K562 (cell line): ENCODE measurements at regions not wholly inside any gene's neighbourhood (a gene's known extent, or its start where the extent isn't known, plus 50 kb on each side); places are given as distances from the start of the nearest gene placed in this dataset.

Source experiments
- ATAC-seq: fragments of 200-7000 bp; cut with Tn5 transposase; 3 replicates; pipeline ENCODE4 v1.9.1; 2020; ENCODE audit warnings: moderate library complexity
- BruUV-seq: library from RNA; stranded (reverse); fragments of 400-500 nt; replicated peaks from 2 replicates; lab custom pipeline; 2021; lab: Mats Ljungman, UMichigan
- CTCF ChIA-PET: fragments of 300-600 bp; formaldehyde crosslinking; extraction: SDS; loops from one replicate; lab custom pipeline; 2021; ENCODE audit warnings: low intra/inter-chr PET ratio; lab: Yijun Ruan, JAX
- POLR2A ChIA-PET: fragments of 300-600, 350-650 bp; sonication (Branson Sonifier 250); formaldehyde crosslinking; extraction: SDS; loops from one replicate; lab custom pipeline; 2021; ENCODE audit warnings: antibody characterized with exemption, inconsistent platforms; lab: Yijun Ruan, JAX
- DNase-seq, 4 experiments: peaks; one replicate each; pipeline versions ENCODE4 v3.0.0 to v3.0.0-alpha.2; 2011 to 2018; ENCODE audit warnings: low spot score in 3 of 4, mixed read lengths in 3 of 4; ENCODE audit errors: extremely low read depth in 1 of 4
- FAIRE-seq: peaks from 2 replicates; lab custom pipeline; 2011; peaks lifted over from hg19 to GRCh38; lab: Jason Lieb, UNC
- H2AFZ ChIP-seq: 2 replicates; pipeline ENCODE4 v1.6.0; 2011; ENCODE audit warnings: low read depth, low read length, control low read depth, inconsistent platforms
- H3K27ac ChIP-seq: fragments of 200-600 bp; 3 replicates; pipeline ENCODE4 v1.8.0; 2011; ENCODE audit warnings: low read depth, mild to moderate bottlenecking, control low read depth, inconsistent platforms, low read length, moderate library complexity, mixed read lengths; ENCODE audit errors: extremely low read depth
- H3K27me3 ChIP-seq, 2 experiments: fragments of 300-600 bp in 1 of 2; 2 replicates in 1 of 2; 3 replicates in 1 of 2; pipeline versions ENCODE4 v1.6.0 to v1.8.0; 2011; ENCODE audit warnings: inconsistent platforms in 2 of 2, low read length in 2 of 2, mild to moderate bottlenecking in 1 of 2, mixed read lengths in 1 of 2, moderate library complexity in 1 of 2; ENCODE audit not compliant: control insufficient read depth in 2 of 2, insufficient read depth in 2 of 2
- H3K36me3 ChIP-seq: fragments of 300-600 bp; 3 replicates; pipeline ENCODE4 v1.8.0; 2011; ENCODE audit warnings: mild to moderate bottlenecking, low read length, inconsistent platforms; ENCODE audit not compliant: control insufficient read depth, insufficient read depth
- H3K4me1 ChIP-seq, 2 experiments: fragments of 200-600 bp in 1 of 2; replicated peaks in 1 of 2; 2 replicates in 1 of 2; 3 replicates in 1 of 2; pipeline versions ENCODE4 v1.5.1 to v1.8.0; 2011; ENCODE audit warnings: inconsistent platforms in 2 of 2, low read length in 2 of 2, mild to moderate bottlenecking in 1 of 2, mixed read lengths in 1 of 2, moderate library complexity in 1 of 2; ENCODE audit not compliant: control insufficient read depth in 2 of 2, insufficient read depth in 2 of 2
- H3K4me2 ChIP-seq: 2 replicates; pipeline ENCODE4 v1.6.1; 2011; ENCODE audit warnings: low read length, control low read depth, inconsistent platforms, mixed read lengths; ENCODE audit not compliant: insufficient read depth
- H3K4me3 ChIP-seq: fragments of 200-600 bp; sonication (generic), shearing (Covaris generic); 2 replicates; pipeline ENCODE4 v1.5.1; 2016; ENCODE audit warnings: control low read depth, inconsistent platforms
- H3K79me2 ChIP-seq: fragments of 200-600 bp; 3 replicates; pipeline ENCODE4 v1.8.0; 2011; ENCODE audit warnings: low read length, inconsistent platforms; ENCODE audit not compliant: control insufficient read depth, insufficient read depth
- H3K9ac ChIP-seq, 2 experiments: 2 replicates each; pipeline versions ENCODE4 v1.6.0 to v1.6.1; 2011; ENCODE audit warnings: low read depth in 2 of 2, low read length in 2 of 2, control low read depth in 1 of 2, inconsistent platforms in 1 of 2, mild to moderate bottlenecking in 1 of 2, mixed read lengths in 1 of 2; ENCODE audit not compliant: insufficient read depth in 1 of 2
- H3K9me1 ChIP-seq: one replicate; pipeline ENCODE4 v1.6.0; 2011; ENCODE audit warnings: inconsistent platforms, mild to moderate bottlenecking, low read length, moderate library complexity; ENCODE audit not compliant: control insufficient read depth, insufficient read depth
- H3K9me3 ChIP-seq: replicated peaks from 2 replicates; pipeline ENCODE4 v1.5.1; 2011; ENCODE audit warnings: low read depth, low read length, inconsistent platforms; ENCODE audit not compliant: control insufficient read depth, insufficient read depth
- H4K20me1 ChIP-seq: replicated peaks from 2 replicates; pipeline ENCODE4 v1.6.1; 2011; ENCODE audit warnings: low read length, inconsistent platforms, mixed read lengths; ENCODE audit not compliant: control insufficient read depth, insufficient read depth
- GATA2 ChIP-seq: sonication (generic); formaldehyde crosslinking; IDR thresholded peaks from 2 replicates; pipeline ENCODE4 v1.4.0; 2020; ENCODE audit warnings: mild to moderate bottlenecking, missing genetic modification reagents
- GTF2E2 ChIP-seq: fragments of 200-800 bp; sonication (Bioruptor generic); IDR thresholded peaks from 2 replicates; pipeline ENCODE4 v1.6.1; 2016; ENCODE audit warnings: missing genetic modification characterization, missing compliant biosample characterization
- MCM2 ChIP-seq: fragments of 450-650 bp; IDR thresholded peaks from 2 replicates; pipeline ENCODE4 v1.6.1; 2017; ENCODE audit warnings: low read depth, mild to moderate bottlenecking
- MEIS2 ChIP-seq: fragments of 450-650 bp; IDR thresholded peaks from 2 replicates; pipeline ENCODE4 v1.6.1; 2014; ENCODE audit warnings: mild to moderate bottlenecking; ENCODE audit not compliant: partially characterized antibody
- NCOR1 ChIP-seq: fragments of 450-650 bp; IDR thresholded peaks from 2 replicates; pipeline ENCODE4 v1.6.1; 2016; ENCODE audit warnings: mild to moderate bottlenecking, moderate library complexity
- PTBP1 ChIP-seq: fragments of 200-400 bp; formaldehyde crosslinking; IDR thresholded peaks from 2 replicates; pipeline ENCODE4 v1.6.1; 2017; ENCODE audit warnings: low read depth, low read length
- RBM14 ChIP-seq: fragments of 200-400 bp; formaldehyde crosslinking; IDR thresholded peaks from 2 replicates; pipeline ENCODE4 v1.6.1; 2018; ENCODE audit warnings: low read depth, mild to moderate bottlenecking, low read length, moderate library complexity, borderline replicate concordance; ENCODE audit not compliant: insufficient read depth
- SNAPC5 ChIP-seq: fragments of 250-450 bp; sonication (Bioruptor Pico); IDR thresholded peaks from 2 replicates; pipeline ENCODE4 v1.8.0; 2021; ENCODE audit warnings: moderate library complexity, mild to moderate bottlenecking, inconsistent platforms
- SOX6 ChIP-seq: fragments of 450-650 bp; IDR thresholded peaks from 2 replicates; pipeline ENCODE4 v1.6.1; 2014; ENCODE audit warnings: mild to moderate bottlenecking
- THRB ChIP-seq: fragments of 450-650 bp; formaldehyde crosslinking; conservative IDR thresholded peaks from 2 replicates; pipeline ENCODE4 v1.4.0; 2022; ENCODE audit warnings: mild to moderate bottlenecking, missing genetic modification characterization
- ZFP30 ChIP-seq: fragments of 250-450 bp; sonication (Bioruptor Pico); IDR thresholded peaks from 2 replicates; pipeline ENCODE4 v1.8.0; 2022; ENCODE audit warnings: moderate library complexity, mild to moderate bottlenecking, inconsistent platforms, borderline replicate concordance
- ZNF274 ChIP-seq: IDR thresholded peaks from 2 replicates; pipeline ENCODE4 v1.6.1; 2011; ENCODE audit warnings: low read depth, mild to moderate bottlenecking, low read length, moderate library complexity, borderline replicate concordance
- ZNF696 ChIP-seq: fragments of 250-450 bp; sonication (Bioruptor Pico); conservative IDR thresholded peaks from 2 replicates; pipeline ENCODE4 v1.4.0; 2020; ENCODE audit warnings: mild to moderate bottlenecking, moderate library complexity
- ZNF76 ChIP-seq: fragments of 250-450 bp; sonication (Bioruptor Pico); IDR thresholded peaks from 2 replicates; pipeline ENCODE4 v1.4.0; 2020; ENCODE audit warnings: mild to moderate bottlenecking, moderate library complexity, borderline replicate concordance
- WGBS: fragments of 100-300 bp; shearing (Covaris generic); methylation state at CpG from one replicate; pipeline ENCODE4 v1.1.6; 2016; ENCODE audit warnings: low coverage, mixed read lengths; ENCODE audit not compliant: insufficient coverage; ENCODE audit errors: missing lambda C conversion rate; 5-methylcytosine and 5-hydroxymethylcytosine counted together
- in situ Hi-C: fragments of 300-500 bp; cut with MboI; formaldehyde crosslinking; loops from 4 replicates; pipeline ENCODE4 v1.15.0; 2018; ENCODE audit warnings: inconsistent platforms, mixed read lengths
- intact Hi-C: fragments of 100-400 bp; cut with micrococcal nuclease; formaldehyde crosslinking; loops from 2 replicates; pipeline ENCODE4 v1.14.2; 2022
- TF ChIP-seq, protein P1 (sequence below): sonication (generic); formaldehyde crosslinking; IDR thresholded peaks from 2 replicates; pipeline ENCODE4 v1.8.1; 2023; ENCODE audit warnings: mild to moderate bottlenecking, missing genetic modification reagents

DNA sequence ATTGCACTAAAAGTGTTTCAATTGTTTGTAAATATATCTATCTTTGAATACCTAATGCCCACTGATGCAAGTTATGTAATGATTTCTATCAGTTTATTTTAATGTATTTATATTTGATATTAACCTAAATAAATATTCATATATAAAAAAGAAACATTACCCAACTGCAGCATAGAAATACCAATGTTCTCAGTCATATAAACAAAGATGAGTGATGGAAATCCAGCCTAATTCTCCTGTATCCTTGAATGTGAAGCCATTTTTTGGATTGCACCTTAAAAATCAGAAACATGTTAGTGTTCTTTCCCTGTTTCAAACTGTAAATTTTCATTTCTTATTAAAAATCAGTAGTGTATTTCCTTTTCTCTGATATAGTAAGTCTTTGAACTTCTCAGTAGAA is 305.8 kb upstream of the GNAI1 start (continued):
- no peak for TF ChIP-seq SNAPC5 (CRISPR knock-in tag)
- TF ChIP-seq RBM14 = no peak
- no peak for TF ChIP-seq SOX6
- TF ChIP-seq GATA2 = no peak
- no peak for TF ChIP-seq ZNF76 (CRISPR knock-in tag)

GRCh38 chr7:79823246-79823951 is 311.2 kb upstream of the GNAI1 start:
- ATAC-seq (no peak), FAIRE-seq (no peak), DNase-seq (no peak)
- Histone ChIP-seq H3K36me3 (no peaks in the 10 kb centered on the region), H3K27me3 (no peaks in the 10 kb centered on the region), H3K4me3 (no peak overlapping the region), H3K79me2 (no peaks in the 10 kb centered on the region), H3K4me1 (no peaks in the 10 kb centered on the region), H3K9me1 (no peaks in the 10 kb centered on the region), H3K9me3 (no peaks in the 10 kb centered on the region), H4K20me1 (no peaks in the 10 kb centered on the region), H3K9ac (no peak overlapping the region), H2AFZ (no peak overlapping the region), H3K27ac (no peak overlapping the region), H3K4me2 (no peak overlapping the region)
- POLR2A ChIA-PET = no interaction called here
- CTCF ChIA-PET = no interaction called here
- intact Hi-C loops (no loop called here), in situ Hi-C loops (no loop called here)
- WGBS = 1% methylated on average over 4 of the region's 4 CpGs
- BruUV-seq = no TSS peak
- no peak for TF ChIP-seq NCOR1
- TF ChIP-seq, protein P1, sequence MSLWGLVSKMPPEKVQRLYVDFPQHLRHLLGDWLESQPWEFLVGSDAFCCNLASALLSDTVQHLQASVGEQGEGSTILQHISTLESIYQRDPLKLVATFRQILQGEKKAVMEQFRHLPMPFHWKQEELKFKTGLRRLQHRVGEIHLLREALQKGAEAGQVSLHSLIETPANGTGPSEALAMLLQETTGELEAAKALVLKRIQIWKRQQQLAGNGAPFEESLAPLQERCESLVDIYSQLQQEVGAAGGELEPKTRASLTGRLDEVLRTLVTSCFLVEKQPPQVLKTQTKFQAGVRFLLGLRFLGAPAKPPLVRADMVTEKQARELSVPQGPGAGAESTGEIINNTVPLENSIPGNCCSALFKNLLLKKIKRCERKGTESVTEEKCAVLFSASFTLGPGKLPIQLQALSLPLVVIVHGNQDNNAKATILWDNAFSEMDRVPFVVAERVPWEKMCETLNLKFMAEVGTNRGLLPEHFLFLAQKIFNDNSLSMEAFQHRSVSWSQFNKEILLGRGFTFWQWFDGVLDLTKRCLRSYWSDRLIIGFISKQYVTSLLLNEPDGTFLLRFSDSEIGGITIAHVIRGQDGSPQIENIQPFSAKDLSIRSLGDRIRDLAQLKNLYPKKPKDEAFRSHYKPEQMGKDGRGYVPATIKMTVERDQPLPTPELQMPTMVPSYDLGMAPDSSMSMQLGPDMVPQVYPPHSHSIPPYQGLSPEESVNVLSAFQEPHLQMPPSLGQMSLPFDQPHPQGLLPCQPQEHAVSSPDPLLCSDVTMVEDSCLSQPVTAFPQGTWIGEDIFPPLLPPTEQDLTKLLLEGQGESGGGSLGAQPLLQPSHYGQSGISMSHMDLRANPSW (CRISPR knock-in tag) = no peak
- no peak for TF ChIP-seq THRB (CRISPR knock-in tag)
- no peak for TF ChIP-seq GTF2E2 (tag)
- TF ChIP-seq PTBP1 = no peak
- no peak for TF ChIP-seq MCM2
- no peak for TF ChIP-seq MEIS2
- no peak for TF ChIP-seq ZNF274
- no peak for TF ChIP-seq ZFP30 (CRISPR knock-in tag)
- TF ChIP-seq ZNF696 (CRISPR knock-in tag) = no peak
